IPS-15b (cell line): ENCODE measurements at regions not wholly inside any gene's neighbourhood (a gene's known extent, or its start where the extent isn't known, plus 50 kb on each side); places are given as distances from the start of the nearest gene placed in this dataset.

ENCODE experiments used
- H3K27me3 ChIP-seq: one replicate; pipeline ENCODE4 v1.6.1; 2013; ENCODE audit warnings: low read length; ENCODE audit not compliant: control insufficient read depth, insufficient read depth
- H3K36me3 ChIP-seq: one replicate; pipeline ENCODE4 v1.6.1; 2013; ENCODE audit warnings: low read length; ENCODE audit not compliant: control insufficient read depth, insufficient read depth
- H3K4me1 ChIP-seq: one replicate; pipeline ENCODE4 v1.6.1; 2013; ENCODE audit warnings: mild to moderate bottlenecking, low read length; ENCODE audit not compliant: control insufficient read depth, insufficient read depth
- H3K4me3 ChIP-seq: one replicate; pipeline ENCODE4 v1.5.1; 2013; ENCODE audit warnings: low read depth, low read length
- H3K9ac ChIP-seq: one replicate; pipeline ENCODE4 v1.6.1; 2013; ENCODE audit warnings: low read depth, mild to moderate bottlenecking, low read length
- H3K9me3 ChIP-seq: one replicate; pipeline ENCODE4 v1.6.1; 2013; ENCODE audit warnings: mild to moderate bottlenecking, low read length; ENCODE audit not compliant: control insufficient read depth, insufficient read depth

DNA sequence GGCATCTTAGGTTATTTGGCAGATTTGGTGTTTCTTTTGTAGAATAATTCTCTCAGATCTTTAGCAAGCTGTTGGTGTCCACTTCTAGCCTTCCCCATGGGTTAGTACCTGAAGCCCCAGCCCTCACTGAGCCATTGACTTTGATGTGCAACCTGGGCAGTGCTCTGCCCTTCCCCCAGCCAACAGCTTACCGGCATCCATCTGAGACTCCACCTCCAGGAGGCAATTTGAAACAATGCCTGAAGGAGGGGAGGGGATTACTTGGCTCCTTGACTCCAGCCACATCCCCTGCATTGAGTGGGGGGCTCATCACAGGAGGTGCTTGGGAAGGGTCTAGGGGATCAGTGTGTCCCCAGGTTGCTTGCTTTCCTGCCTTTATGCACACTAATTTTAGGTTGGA, 114.8 kb downstream of the TRIM29 start:
- H3K27me3 ChIP-seq = no peaks in the 10 kb centered on the region
- no peak overlapping the region for H3K9ac ChIP-seq
- H3K4me1 ChIP-seq = peaks cover 8% of the 10 kb centered on the region
- no peak overlapping the region for H3K4me3 ChIP-seq
- H3K9me3 ChIP-seq = no peaks in the 10 kb centered on the region
- H3K36me3 ChIP-seq = no peaks in the 10 kb centered on the region

GRCh38 chr11:120022617-120023016, 115.3 kb downstream of the TRIM29 start:
- H3K9ac ChIP-seq = no peak overlapping the region
- H3K4me1 ChIP-seq = peaks cover 8% of the 10 kb centered on the region
- H3K27me3 ChIP-seq = no peaks in the 10 kb centered on the region
- H3K4me3 ChIP-seq = no peak overlapping the region
- no peaks in the 10 kb centered on the region for H3K9me3 ChIP-seq
- H3K36me3 ChIP-seq = no peaks in the 10 kb centered on the region

DNA sequence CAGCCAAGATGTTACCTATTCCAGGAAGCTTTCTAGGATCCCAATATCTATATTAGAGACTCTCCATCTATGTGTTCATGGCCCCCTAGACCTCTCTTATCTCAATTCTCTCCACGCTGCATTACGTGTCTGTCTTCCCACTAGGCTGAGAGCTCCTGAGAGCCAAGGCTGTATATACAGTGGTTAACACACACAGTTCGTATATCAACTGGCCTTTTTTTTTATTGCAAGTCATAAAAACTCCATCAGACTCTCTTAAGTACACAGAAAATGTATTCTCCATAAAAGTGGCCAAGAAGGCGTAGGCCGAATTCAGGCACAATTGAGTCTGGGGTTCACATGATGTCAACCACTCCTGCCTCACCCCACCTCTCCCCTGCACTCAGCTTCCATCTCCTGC, 115.9 kb downstream of the TRIM29 start:
- no peak overlapping the region for H3K9ac ChIP-seq
- no peak overlapping the region for H3K4me3 ChIP-seq
- no peaks in the 10 kb centered on the region for H3K27me3 ChIP-seq
- H3K36me3 ChIP-seq = no peaks in the 10 kb centered on the region
- H3K9me3 ChIP-seq = no peaks in the 10 kb centered on the region
- H3K4me1 ChIP-seq = peaks cover 8% of the 10 kb centered on the region

- Histone ChIP-seq H3K9ac (no peak overlapping the region), H3K27me3 (no peaks in the 10 kb centered on the region), H3K9me3 (no peaks in the 10 kb centered on the region), H3K36me3 (no peaks in the 10 kb centered on the region), H3K4me3 (no peak overlapping the region), H3K4me1 (peaks cover 8% of the 10 kb centered on the region)
These were observed 116.4 kb downstream of the TRIM29 start for GRCh38 chr11:120021391-120021953.

GRCh38 chr11:120020981-120021380, 116.9 kb downstream of the TRIM29 start:
- H3K4me1 ChIP-seq = peaks cover 8% of the 10 kb centered on the region
- H3K36me3 ChIP-seq = no peaks in the 10 kb centered on the region
- no peak overlapping the region for H3K9ac ChIP-seq
- H3K9me3 ChIP-seq = no peaks in the 10 kb centered on the region
- no peaks in the 10 kb centered on the region for H3K27me3 ChIP-seq
- H3K4me3 ChIP-seq = no peak overlapping the region

GRCh38 chr11:120020486-120020885, 117.4 kb downstream of the TRIM29 start:
- Histone ChIP-seq H3K9me3 (no peaks in the 10 kb centered on the region), H3K36me3 (no peaks in the 10 kb centered on the region), H3K4me1 (peaks cover 8% of the 10 kb centered on the region), H3K9ac (no peak overlapping the region), H3K27me3 (peaks cover 2% of the 10 kb centered on the region), H3K4me3 (no peak overlapping the region)

- Histone ChIP-seq H3K4me3 (no peak overlapping the region), H3K4me1 (peaks cover 8% of the 10 kb centered on the region), H3K9me3 (no peaks in the 10 kb centered on the region), H3K36me3 (no peaks in the 10 kb centered on the region), H3K27me3 (peaks cover 8% of the 10 kb centered on the region), H3K9ac (no peak overlapping the region)
These were observed 118.7 kb downstream of the TRIM29 start for GRCh38 chr11:120019191-120019590.

DNA sequence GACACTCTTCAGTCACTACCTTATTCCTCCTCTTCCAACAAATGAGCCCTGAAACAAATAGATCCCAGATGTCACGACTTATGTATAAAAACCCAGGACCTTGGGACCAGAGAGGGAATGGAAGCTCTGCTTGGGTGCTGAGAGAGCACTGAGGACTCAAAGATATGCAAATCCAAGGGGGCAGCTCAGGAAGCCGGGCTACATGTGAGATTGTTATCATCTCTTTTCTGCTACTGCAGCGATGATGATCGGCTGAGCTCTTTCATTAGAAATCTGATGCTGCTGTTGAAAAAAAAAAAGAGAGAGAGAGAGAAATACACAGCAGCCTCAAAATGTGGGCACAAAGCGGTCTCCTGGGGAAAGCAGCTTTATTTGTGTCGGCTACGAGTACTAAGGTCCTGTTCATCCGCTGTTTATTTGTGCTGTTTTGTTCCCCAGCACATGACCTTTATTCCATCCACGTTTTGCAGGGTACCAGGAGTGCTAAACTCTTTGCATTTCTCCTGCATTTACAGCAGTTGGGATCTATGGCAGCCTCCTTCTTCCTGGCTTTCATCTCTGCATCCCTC, 120.2 kb downstream of the TRIM29 start:
- Histone ChIP-seq H3K36me3 (no peaks in the 10 kb centered on the region), H3K4me3 (no peak overlapping the region), H3K9me3 (no peaks in the 10 kb centered on the region), H3K4me1 (no peaks in the 10 kb centered on the region), H3K9ac (no peak overlapping the region), H3K27me3 (peaks cover 8% of the 10 kb centered on the region)

DNA sequence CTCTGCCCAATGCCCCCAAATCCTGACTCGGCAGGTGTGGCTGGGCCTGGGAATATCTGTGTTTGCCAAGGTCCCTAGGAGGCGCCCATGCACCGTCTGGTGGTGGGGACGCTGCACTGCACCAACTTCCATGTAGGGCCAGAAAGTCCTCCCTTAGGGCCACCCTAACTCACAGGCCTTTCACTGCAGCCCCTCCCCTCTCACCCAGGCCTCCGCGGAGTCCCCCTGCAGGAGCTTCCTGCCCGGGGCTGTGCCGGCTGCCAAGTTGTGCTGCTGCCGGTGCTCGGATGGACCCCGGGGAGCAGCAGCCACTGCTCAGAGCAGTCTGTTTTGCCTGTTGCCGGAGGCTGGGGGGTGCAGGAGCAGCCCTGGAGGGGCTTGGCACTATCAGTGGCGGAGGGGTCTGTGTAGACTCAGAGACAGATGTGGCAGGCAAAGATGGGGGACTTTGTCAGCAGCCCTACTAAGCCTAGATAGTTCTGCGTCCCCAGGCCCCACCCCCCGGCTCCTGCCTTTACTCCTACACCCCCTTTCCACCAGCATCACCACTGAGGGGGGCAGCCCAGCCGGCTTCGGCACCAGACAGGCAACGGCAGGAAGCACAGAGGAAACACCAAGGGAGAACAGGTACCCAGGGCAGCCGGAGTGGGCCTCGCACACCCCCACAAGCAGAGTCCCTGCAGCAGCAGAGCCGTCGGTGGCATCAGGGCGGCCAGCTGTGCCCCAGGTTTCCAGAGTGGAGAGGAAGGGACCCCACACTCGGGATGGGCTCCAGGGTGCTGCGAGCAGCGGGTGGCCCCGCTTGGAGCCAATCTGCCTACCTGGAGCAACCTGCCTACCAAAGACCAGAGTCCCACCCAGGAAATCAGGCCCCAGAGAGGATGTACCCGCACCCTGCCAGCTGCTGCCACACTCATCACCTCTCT, 124.3 kb downstream of the TRIM29 start:
- Histone ChIP-seq H3K27me3 (peaks cover 16% of the 10 kb centered on the region), H3K4me1 (no peaks in the 10 kb centered on the region), H3K9me3 (no peaks in the 10 kb centered on the region), H3K36me3 (no peaks in the 10 kb centered on the region), H3K4me3 (no peak overlapping the region), H3K9ac (peak overlapping the region; percentile 24)

GRCh38 chr11:120012245-120012644, 125.7 kb downstream of the TRIM29 start:
- no peak overlapping the region for H3K4me3 ChIP-seq
- H3K36me3 ChIP-seq = no peaks in the 10 kb centered on the region
- H3K27me3 ChIP-seq = peaks cover 16% of the 10 kb centered on the region
- H3K9ac ChIP-seq = no peak overlapping the region
- no peaks in the 10 kb centered on the region for H3K9me3 ChIP-seq
- H3K4me1 ChIP-seq = no peaks in the 10 kb centered on the region

GRCh38 chr11:120011836-120012235, 126.1 kb downstream of the TRIM29 start:
- no peak overlapping the region for H3K9ac ChIP-seq
- H3K4me3 ChIP-seq = no peak overlapping the region
- peaks cover 16% of the 10 kb centered on the region for H3K27me3 ChIP-seq
- H3K9me3 ChIP-seq = no peaks in the 10 kb centered on the region
- no peaks in the 10 kb centered on the region for H3K36me3 ChIP-seq
- H3K4me1 ChIP-seq = no peaks in the 10 kb centered on the region

- Histone ChIP-seq H3K9ac (no peak overlapping the region), H3K4me3 (no peak overlapping the region), H3K27me3 (peaks cover 16% of the 10 kb centered on the region), H3K9me3 (no peaks in the 10 kb centered on the region), H3K4me1 (no peaks in the 10 kb centered on the region), H3K36me3 (no peaks in the 10 kb centered on the region)
These were observed 127.1 kb downstream of the TRIM29 start for GRCh38 chr11:120010775-120011174.
